ENCODE measurements at regions not wholly inside any gene's neighbourhood (a gene's known extent, or its start where the extent isn't known, plus 50 kb on each side); places are given as distances from the start of the nearest gene placed in this dataset.

DNA sequence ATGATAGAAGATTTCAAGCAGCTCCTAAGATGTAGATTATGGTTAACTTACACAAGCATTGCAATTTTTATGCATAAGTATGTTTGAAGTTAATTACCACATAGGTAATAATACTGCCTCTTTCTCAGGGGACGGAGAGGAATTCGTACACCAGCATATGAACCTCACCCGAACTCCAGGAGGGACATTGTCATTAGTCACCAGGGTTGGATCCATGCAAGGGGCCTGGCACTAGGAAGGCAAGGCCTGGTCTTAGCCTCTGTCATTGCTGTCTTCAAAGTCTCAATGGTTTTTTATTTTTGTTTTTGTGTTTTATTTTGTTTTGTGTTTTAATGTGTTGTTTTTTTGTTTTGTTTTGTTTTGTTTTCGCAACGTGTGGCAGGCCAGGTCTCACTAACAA, 145.6 kb upstream of the PPP2R2D start:
- Histone ChIP-seq H3K27ac (no peak overlapping the region), H3K4me3 (no peak overlapping the region), H3K27me3 (no peaks in the 10 kb centered on the region), H3K36me3 (replicated peaks in 1 of 2; ENCODE audit: insufficient read depth in 1 of 2, low read depth in 2 of 2) (no peaks in the 10 kb centered on the region), H3K9me3 (no peaks in the 10 kb centered on the region), H3K4me1 (no peaks in the 10 kb centered on the region)
- intact Hi-C loops (cut with DNase I) = no loop called here
- no peak for ATAC-seq
- DNase-seq = no peak
- TF ChIP-seq POLR2A (IDR thresholded peaks at IDR 0.05) (no peak), CTCF (IDR thresholded peaks at IDR 0.05) (no peak)
- 78 to 81% methylated on average over 5 of the region's 5 CpGs for WGBS, 2 donors

DNA sequence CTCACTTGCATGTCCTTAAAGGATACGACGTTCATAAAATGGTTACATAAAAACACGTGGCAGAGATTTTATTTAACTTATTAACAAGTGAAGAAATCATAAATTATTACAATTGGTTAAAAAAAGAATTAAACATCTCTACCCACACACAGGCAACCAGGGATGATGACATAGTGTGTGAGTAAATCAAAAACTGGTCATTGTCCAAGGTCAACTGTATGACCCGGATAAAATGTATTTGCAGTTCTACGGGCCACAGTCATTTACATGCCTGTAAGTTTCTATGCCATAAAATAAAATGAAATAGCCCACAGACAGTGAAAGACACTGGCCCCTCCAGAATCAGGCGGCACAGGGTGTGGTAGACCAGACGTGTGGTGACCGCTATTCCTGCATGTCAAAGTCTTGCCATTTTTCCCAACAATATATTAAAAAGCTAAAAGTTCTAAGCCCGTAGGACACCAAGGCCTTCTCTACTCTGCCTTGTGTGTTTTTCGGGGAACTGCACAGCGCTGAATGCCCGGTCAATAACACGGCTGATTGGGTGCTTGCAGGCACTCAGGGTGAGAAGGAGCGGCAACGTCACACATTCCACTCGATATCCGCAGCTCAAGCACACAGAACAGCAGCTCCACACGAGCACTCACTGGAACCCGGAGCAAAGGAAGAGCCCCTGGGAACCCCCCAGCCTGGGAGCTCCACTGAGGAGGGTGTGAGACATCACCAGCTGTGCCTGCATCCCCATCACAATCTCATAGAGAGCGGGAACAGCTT, 143.3 kb upstream of the PPP2R2D start:
- no peak for DNase-seq
- Histone ChIP-seq H3K27ac (no peak overlapping the region), H3K9me3 (no peaks in the 10 kb centered on the region), H3K36me3 (replicated peaks in 1 of 2; ENCODE audit: insufficient read depth in 1 of 2, low read depth in 2 of 2) (no peaks in the 10 kb centered on the region), H3K4me1 (no peaks in the 10 kb centered on the region), H3K27me3 (no peaks in the 10 kb centered on the region), H3K4me3 (no peak overlapping the region)
- TF ChIP-seq CTCF (IDR thresholded peaks at IDR 0.05) = no peak
- no peak for TF ChIP-seq POLR2A (IDR thresholded peaks at IDR 0.05)
- no peak for ATAC-seq
- 54 to 76% methylated on average over 19 to 20 of the region's 20 CpGs for WGBS, 2 donors
- intact Hi-C loops (cut with DNase I) = no loop called here

DNA sequence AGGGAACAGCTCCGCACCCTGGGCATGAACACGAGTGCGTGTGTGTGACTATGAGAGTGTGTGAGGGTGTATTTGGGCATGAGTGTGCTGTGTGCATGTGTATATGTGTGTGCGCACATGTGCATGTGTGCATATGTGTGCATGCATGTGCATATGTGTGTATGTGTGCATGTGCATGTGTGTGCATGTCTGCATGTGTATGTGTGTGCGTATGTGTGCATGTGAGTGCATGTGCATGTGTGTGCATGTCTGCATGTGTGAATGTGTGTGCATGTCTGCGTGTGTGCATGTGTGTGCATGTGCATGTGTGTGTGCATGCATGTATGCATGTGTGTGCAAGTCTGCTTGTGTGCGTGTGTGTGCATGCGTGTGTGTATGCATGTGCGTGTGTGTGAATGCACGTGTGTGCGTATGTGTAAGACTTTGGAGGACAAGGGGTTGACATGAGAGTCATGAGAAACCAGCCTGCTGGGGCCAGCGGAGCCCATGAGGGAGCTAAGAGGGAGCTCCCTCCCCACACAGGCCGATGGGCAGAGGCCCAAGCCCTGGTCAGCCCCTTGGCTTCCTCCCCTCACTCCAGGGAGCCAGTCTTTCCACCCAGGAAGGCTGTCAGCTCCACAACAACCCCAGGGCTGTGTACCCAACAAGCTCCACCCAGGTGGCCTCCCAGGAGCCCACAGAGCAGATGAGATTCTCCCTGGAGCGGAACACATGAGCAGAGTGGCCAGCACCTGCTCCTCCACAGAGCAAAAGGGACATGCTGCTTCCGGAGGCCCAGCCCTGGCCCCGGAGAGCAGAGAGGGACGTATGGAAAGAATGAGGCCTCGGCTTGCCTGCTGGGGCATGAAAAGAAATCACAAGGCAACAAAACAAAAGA, 142.5 kb upstream of the PPP2R2D start:
- DNase-seq (no peak), ATAC-seq (no peak)
- Histone ChIP-seq H3K4me3 (no peak overlapping the region), H3K27me3 (no peaks in the 10 kb centered on the region), H3K27ac (no peak overlapping the region), H3K36me3 (replicated peaks in 1 of 2; ENCODE audit: insufficient read depth in 1 of 2, low read depth in 2 of 2) (no peaks in the 10 kb centered on the region), H3K4me1 (no peaks in the 10 kb centered on the region), H3K9me3 (no peaks in the 10 kb centered on the region)
- 64 to 74% methylated on average over 14 to 18 of the region's 18 CpGs for WGBS, 2 donors
- intact Hi-C loops (cut with DNase I) = no loop called here
- TF ChIP-seq CTCF (IDR thresholded peaks at IDR 0.05) (no peak), POLR2A (IDR thresholded peaks at IDR 0.05) (no peak)

- intact Hi-C loops (cut with DNase I) = no loop called here
- TF ChIP-seq CTCF (IDR thresholded peaks at IDR 0.05) (no peak), POLR2A (IDR thresholded peaks at IDR 0.05) (no peak)
- WGBS, 2 donors = 9 to 50% methylated on average over 2 to 9 of the region's 9 CpGs
- H3K27me3 ChIP-seq = no peaks in the 10 kb centered on the region
- H3K27ac ChIP-seq = no peak overlapping the region
- DNase-seq (no peak), ATAC-seq (no peak)
- no peaks in the 10 kb centered on the region for H3K36me3 ChIP-seq (replicated peaks in 1 of 2; ENCODE audit: insufficient read depth in 1 of 2, low read depth in 2 of 2)
- H3K4me3 ChIP-seq = no peak overlapping the region
- H3K9me3 ChIP-seq = no peaks in the 10 kb centered on the region
- H3K4me1 ChIP-seq = no peaks in the 10 kb centered on the region
These were observed 141.9 kb upstream of the PPP2R2D start for GRCh38 chr10:131758939-131759301.

Data from body of pancreas (tissue), 4 donors.